Activated naive CD4-positive, alpha-beta T cell treated with anti-CD3 and anti-CD28 coated beads, Interleukin-2, amount 10 ng/mL, durations not matched to agents 7 days and 5 days (primary cell): ENCODE measurements at regions not wholly inside any gene's neighbourhood (a gene's known extent, or its start where the extent isn't known, plus 50 kb on each side); places are given as distances from the start of the nearest gene placed in this dataset.
"Not testable (repeated sequence)": the region's sequence is repeated elsewhere in the genome, so short reads cannot be mapped to it uniquely, and the experiment has no call there.

Source experiments
- CTCF ChIA-PET: fragments of 350-600 bp; sonication (Branson Sonifier 250); formaldehyde crosslinking; loops from one replicate; lab custom pipeline; 2021; ENCODE audit warnings: antibody characterized with exemption; lab: Charles Lee
- DNase-seq: peaks from one replicate; pipeline ENCODE4 v3.0.0-alpha.2; 2020
- H3K27ac Mint-ChIP-seq: one replicate; pipeline ENCODE4 v1.8.0; 2021; ENCODE audit warnings: mild to moderate bottlenecking, moderate library complexity, mixed read lengths
- H3K27me3 Mint-ChIP-seq: one replicate; pipeline ENCODE4 v1.8.0; 2021; ENCODE audit warnings: mild to moderate bottlenecking, mixed read lengths
- H3K36me3 Mint-ChIP-seq: one replicate; pipeline ENCODE4 v1.8.0; 2021; ENCODE audit warnings: mixed read lengths
- H3K4me1 Mint-ChIP-seq: one replicate; pipeline ENCODE4 v1.8.0; 2021; ENCODE audit warnings: mixed read lengths
- H3K4me3 Mint-ChIP-seq: one replicate; pipeline ENCODE4 v1.8.0; 2021; ENCODE audit warnings: mild to moderate bottlenecking, moderate library complexity, mixed read lengths
- H3K9me3 Mint-ChIP-seq: one replicate; pipeline ENCODE4 v1.8.0; 2021; ENCODE audit warnings: mixed read lengths

DNA sequence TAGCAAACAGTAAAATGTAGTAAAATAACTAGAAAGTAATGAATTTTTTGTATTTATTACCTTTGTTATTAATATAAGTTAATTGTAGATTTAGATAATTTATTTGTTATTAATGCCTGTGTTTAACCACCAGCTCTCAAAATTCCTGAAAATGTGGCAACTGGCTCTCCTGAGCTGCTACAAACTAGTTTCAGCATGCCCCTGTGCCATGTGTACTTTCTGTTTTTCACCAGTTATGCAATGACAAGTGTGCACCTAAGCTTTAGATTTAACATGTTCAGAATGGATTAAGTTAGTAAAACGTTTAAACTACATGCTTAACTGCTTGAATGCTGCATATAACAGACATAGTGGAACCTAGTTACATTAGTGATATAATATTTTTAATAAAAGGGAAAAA, 88.1 kb downstream of the POSTN start:
- Mint-ChIP-seq H3K27ac (no peak overlapping the region), H3K27me3 (no peaks in the 10 kb centered on the region), H3K4me3 (no peak overlapping the region), H3K9me3 (no peaks in the 10 kb centered on the region), H3K36me3 (no peaks in the 10 kb centered on the region), H3K4me1 (no peaks in the 10 kb centered on the region)
- no peak for DNase-seq
- CTCF ChIA-PET: no interaction called here

DNA sequence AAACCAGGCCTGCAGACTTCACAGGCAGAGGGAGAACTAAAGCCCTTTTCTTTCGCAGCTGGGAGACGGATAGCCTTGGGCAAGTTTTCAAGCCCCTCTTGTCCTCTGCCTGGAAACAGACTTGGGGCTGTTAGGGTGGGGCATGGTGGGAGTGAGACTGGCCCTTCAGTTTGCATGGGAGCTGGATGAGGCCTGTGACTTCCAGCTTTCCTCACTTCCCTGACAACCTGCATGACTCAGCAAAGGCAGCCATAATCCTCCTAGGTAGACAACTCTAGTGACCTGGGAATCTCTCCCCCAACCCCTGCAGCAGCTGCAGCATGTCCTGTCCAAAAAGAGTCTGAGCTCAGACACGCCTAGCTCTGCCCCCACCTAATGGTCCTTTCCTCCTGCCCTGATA, 93.0 kb downstream of the POSTN start:
- no peaks in the 10 kb centered on the region for H3K9me3 Mint-ChIP-seq
- H3K4me3 Mint-ChIP-seq: no peak overlapping the region
- no peaks in the 10 kb centered on the region for H3K4me1 Mint-ChIP-seq
- CTCF ChIA-PET: no interaction called here
- H3K27ac Mint-ChIP-seq: no peak overlapping the region
- H3K36me3 Mint-ChIP-seq: no peaks in the 10 kb centered on the region
- no peaks in the 10 kb centered on the region for H3K27me3 Mint-ChIP-seq
- DNase-seq: no peak

DNA sequence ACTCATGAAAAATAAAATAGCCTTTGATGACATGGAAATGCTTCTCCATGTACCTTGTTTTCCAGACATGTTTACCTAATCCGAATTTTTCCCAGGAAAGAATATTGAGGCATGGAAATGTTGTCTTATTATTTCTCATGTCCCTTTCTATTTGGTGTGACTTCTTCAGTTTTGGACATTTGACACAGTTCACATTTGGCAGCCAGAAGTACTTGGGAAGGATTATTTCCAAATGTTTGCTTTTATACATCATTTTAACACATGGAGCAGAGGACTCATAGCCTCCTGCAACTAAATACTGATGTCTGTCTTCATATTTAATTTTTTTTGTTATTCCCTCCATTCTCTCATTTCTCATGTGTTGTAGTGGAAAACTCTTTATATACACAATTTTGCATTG, 94.3 kb downstream of the POSTN start:
- H3K9me3 Mint-ChIP-seq: no peaks in the 10 kb centered on the region
- H3K36me3 Mint-ChIP-seq: no peaks in the 10 kb centered on the region
- no peaks in the 10 kb centered on the region for H3K27me3 Mint-ChIP-seq
- no peak overlapping the region for H3K27ac Mint-ChIP-seq
- no peak for DNase-seq
- CTCF ChIA-PET: no interaction called here
- H3K4me1 Mint-ChIP-seq: no peaks in the 10 kb centered on the region
- H3K4me3 Mint-ChIP-seq: no peak overlapping the region

DNA sequence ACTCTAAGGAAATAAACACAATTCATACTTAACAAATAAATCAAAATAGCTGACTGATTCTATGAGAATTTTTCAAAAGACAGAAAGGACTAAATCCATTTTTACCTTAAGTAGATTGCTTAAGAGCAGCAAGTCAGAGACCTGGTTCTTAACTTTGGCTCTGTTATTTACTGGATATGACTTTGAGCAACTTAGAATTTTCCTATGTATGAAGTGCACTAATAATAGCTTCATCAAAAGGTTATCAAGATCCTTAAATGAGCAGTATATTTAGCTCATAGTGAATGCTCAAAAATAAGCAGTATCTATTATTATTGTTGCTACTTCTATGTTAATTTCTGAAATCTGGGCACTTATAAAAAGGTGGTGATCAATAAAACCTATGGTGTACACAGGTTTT, 95.3 kb downstream of the POSTN start:
- Mint-ChIP-seq H3K36me3 (no peaks in the 10 kb centered on the region), H3K4me3 (no peak overlapping the region), H3K9me3 (no peaks in the 10 kb centered on the region), H3K27ac (no peak overlapping the region), H3K27me3 (no peaks in the 10 kb centered on the region), H3K4me1 (no peaks in the 10 kb centered on the region)
- no peak for DNase-seq
- CTCF ChIA-PET: no interaction called here

DNA sequence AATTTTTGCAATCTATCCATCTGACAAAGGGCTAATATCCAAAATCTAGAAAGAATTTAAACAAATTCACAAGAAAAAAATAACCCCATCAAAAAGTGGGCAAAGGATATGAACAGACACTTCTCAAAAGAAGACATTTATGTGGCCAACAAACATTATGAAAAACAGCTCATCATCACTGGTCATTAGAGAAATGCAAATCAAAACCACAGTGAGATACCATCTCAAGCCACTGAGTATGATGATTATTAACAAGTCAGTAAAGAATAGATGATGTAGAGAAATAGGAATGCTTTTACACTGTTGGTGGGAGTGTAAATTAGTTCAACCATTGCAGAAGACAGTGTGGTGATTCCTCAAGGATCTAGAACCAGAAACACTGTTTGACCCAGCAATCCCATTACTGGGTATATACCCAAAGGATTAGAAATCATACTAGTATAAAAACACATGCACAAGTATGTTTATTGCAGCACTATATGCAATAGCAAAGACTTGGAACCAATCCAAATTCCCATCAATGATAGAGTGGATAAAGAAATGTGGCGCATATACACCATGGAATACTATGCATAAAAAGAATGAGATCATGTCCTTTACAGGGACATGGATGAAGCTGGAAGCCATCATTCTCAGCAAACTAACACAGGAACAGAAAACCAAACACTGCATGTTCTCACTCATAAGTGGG, 96.1 kb downstream of the POSTN start:
- H3K36me3 Mint-ChIP-seq, H3K4me3 Mint-ChIP-seq, DNase-seq, CTCF ChIA-PET, H3K4me1 Mint-ChIP-seq, H3K27me3 Mint-ChIP-seq, H3K9me3 Mint-ChIP-seq, H3K27ac Mint-ChIP-seq: not testable (repeated sequence)

DNA sequence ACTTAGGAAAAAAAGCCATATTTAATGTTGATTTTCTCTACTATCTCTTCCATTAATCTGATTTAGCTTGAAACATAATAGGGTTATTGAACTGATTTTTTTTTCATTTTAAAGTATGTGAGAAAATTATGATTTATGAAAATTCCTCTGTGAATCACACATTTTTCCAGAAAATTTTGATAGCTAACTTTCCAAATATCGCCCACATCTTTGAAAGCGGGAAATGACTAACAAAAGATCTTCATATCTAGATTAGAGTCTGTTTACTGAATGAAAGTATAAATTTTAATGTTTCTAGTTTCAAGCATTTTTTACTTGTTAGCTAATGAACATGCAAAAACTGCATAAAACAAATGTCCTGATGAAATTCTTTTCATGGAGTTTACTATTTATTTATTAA, 97.4 kb downstream of the POSTN start:
- Mint-ChIP-seq H3K4me1 (no peaks in the 10 kb centered on the region), H3K9me3 (peaks cover 4% of the 10 kb centered on the region), H3K27me3 (no peaks in the 10 kb centered on the region), H3K4me3 (no peak overlapping the region), H3K27ac (no peak overlapping the region), H3K36me3 (no peaks in the 10 kb centered on the region)
- DNase-seq: no peak
- CTCF ChIA-PET: no interaction called here

DNA sequence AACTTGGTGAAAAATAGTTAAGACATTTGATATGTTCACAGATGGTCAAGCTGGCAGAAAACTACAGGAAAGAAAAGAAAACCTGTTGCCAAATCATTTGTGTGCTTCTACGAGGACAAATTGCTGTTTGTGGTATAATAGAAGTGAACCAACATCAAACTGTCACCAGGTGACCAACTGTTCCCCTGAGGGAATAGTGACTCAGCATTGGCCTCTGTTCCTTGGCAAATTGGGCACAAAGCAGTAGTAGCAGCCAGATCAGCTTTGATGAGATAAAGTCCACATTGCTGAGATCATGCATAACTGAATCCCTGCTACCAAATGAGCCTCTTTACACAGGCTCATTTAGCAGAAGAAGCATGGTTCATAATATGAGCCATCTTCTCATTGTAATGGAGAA, 103.5 kb downstream of the POSTN start:
- no peaks in the 10 kb centered on the region for H3K4me1 Mint-ChIP-seq
- CTCF ChIA-PET: no interaction called here
- H3K9me3 Mint-ChIP-seq: peaks cover 5% of the 10 kb centered on the region
- no peak for DNase-seq
- H3K27me3 Mint-ChIP-seq: no peaks in the 10 kb centered on the region
- H3K4me3 Mint-ChIP-seq: no peak overlapping the region
- H3K36me3 Mint-ChIP-seq: no peaks in the 10 kb centered on the region
- no peak overlapping the region for H3K27ac Mint-ChIP-seq

DNA sequence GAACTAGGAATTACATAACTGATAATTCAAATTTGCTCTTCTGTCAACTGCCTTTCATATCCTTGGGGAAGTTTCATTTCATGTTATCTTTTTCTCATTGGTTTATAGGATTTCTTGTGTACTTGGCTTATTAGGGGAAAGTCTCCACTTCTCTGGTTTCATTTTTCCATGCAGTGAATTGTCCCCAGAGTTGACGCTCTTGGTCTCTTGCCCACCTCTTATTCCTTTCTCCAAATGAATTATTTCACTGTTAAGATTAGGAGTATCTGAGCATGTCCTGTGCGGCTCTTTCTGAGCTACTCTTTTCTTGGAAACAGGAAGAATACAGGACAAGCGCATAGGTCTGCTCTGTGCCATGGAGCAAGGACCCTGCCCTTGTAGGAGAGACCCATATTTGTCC, 104.8 kb downstream of the POSTN start:
- DNase-seq: no peak
- Mint-ChIP-seq H3K4me1 (no peaks in the 10 kb centered on the region), H3K4me3 (no peak overlapping the region), H3K36me3 (no peaks in the 10 kb centered on the region), H3K27ac (no peak overlapping the region), H3K27me3 (no peaks in the 10 kb centered on the region), H3K9me3 (peaks cover 5% of the 10 kb centered on the region)
- CTCF ChIA-PET: no interaction called here

DNA sequence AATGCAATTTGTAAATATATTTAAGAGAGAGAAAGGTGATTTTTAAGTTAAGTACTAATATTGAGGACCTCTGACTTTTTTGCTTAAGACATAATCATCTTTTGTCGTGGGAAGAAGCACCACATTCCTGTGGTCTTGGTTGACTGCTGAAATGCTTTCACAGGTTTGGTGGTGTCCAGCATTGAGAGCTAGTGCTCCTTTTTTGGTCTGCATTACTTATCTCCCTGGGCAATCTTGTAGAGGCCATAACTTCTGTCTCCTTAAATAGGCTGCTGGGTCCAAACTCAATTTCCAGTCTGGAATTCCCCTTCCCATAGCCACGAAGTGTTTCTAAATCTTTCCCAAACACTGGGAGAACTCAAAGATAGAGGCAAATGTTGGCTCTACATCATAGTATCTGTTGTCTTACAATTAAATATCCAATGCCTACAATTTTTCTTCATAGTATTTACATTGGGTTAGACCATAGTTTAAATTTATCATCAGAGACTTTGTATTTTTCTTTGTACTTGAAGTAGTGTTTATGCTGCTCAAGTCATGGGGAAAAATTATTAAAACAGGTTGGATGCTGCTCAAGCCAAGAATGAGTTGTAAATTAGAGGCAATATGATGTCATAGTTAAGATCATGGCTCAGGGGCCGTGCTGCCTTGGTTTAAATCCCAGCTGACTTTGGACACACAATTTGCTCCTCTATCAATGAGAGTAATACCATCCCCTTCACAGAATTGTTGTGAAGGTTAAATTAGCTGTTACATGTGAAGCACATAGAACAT, 105.6 kb downstream of the POSTN start:
- Mint-ChIP-seq H3K4me1 (no peaks in the 10 kb centered on the region), H3K27me3 (no peaks in the 10 kb centered on the region), H3K36me3 (no peaks in the 10 kb centered on the region), H3K4me3 (no peak overlapping the region), H3K9me3 (peaks cover 5% of the 10 kb centered on the region), H3K27ac (no peak overlapping the region)
- CTCF ChIA-PET: no interaction called here
- no peak for DNase-seq

DNA sequence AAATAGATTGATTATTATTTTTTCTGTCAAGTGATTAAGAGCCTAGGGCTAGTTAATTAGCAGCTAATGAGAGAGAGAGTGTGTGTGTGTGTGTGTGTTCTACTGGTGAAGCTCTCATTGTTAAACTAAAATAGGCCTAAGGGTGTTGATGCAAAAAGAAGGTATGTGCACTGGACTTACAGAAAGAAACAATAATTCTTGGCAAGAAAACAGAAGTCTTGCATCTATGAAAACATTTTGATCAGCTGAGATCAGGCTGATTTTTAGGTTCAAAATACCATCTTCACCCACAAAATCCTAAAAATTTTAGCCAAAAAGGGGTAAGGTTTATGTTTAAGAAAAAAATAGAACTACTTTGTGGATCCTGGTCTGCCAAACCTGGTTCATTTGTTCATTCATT, 106.5 kb downstream of the POSTN start:
- no peak for DNase-seq
- H3K36me3 Mint-ChIP-seq: no peaks in the 10 kb centered on the region
- CTCF ChIA-PET: no interaction called here
- no peak overlapping the region for H3K4me3 Mint-ChIP-seq
- H3K27me3 Mint-ChIP-seq: no peaks in the 10 kb centered on the region
- H3K9me3 Mint-ChIP-seq: peaks cover 5% of the 10 kb centered on the region
- H3K4me1 Mint-ChIP-seq: no peaks in the 10 kb centered on the region
- no peak overlapping the region for H3K27ac Mint-ChIP-seq

DNA sequence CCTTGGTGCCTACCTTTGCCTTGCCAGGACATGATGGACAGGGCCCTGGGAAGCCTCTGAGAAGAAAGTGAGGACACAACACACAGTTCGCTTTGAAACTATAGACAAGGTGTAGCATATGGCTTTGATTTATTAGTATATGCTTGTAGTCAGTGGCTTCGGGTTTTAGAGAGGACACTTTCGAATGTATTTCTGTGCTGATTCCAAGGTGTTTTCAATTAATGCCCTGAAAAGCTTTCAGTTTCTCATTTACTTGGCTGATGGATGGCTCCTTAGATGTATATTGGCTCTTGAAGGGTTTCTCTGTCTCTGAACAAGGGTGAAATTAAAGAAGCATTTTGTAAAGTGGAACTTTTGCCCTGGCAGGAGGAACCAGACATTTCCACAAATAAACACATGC, 106.9 kb downstream of the POSTN start:
- H3K27ac Mint-ChIP-seq: no peak overlapping the region
- no peaks in the 10 kb centered on the region for H3K4me1 Mint-ChIP-seq
- H3K36me3 Mint-ChIP-seq: no peaks in the 10 kb centered on the region
- no peak for DNase-seq
- no peak overlapping the region for H3K4me3 Mint-ChIP-seq
- H3K27me3 Mint-ChIP-seq: no peaks in the 10 kb centered on the region
- H3K9me3 Mint-ChIP-seq: peaks cover 5% of the 10 kb centered on the region
- CTCF ChIA-PET: no interaction called here

DNA sequence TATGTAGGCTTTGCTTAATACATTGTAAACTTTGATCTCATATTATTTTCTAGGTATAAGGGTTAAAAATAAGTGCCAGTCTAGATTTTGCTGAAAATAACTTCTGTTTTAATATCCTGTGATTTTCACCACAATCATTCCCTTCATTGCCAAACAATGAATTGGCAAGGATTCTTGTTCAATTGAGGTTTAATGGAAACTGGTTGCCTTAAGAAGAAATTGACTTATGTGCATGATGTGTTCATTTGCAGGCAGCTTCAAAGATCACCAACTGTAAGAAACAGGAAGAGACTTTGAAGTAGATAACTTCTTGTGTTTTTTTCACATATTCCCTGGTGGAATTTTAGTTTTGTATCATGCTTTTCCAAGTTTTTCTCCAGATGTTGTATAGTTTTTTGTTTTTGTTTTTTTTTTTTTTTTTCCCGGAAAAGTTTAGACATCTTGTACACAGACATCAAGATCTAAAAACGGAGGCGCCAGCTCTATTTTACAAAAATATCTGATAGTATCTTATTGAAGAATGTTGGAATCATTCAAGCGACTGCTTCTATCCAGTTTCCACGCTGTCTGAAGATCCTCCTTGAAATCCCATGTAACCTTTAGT, 108.3 kb downstream of the POSTN start:
- Mint-ChIP-seq H3K36me3 (no peaks in the 10 kb centered on the region), H3K27me3 (no peaks in the 10 kb centered on the region), H3K4me3 (no peak overlapping the region), H3K4me1 (no peaks in the 10 kb centered on the region), H3K9me3 (no peaks in the 10 kb centered on the region), H3K27ac (no peak overlapping the region)
- CTCF ChIA-PET: no interaction called here
- no peak for DNase-seq

DNA sequence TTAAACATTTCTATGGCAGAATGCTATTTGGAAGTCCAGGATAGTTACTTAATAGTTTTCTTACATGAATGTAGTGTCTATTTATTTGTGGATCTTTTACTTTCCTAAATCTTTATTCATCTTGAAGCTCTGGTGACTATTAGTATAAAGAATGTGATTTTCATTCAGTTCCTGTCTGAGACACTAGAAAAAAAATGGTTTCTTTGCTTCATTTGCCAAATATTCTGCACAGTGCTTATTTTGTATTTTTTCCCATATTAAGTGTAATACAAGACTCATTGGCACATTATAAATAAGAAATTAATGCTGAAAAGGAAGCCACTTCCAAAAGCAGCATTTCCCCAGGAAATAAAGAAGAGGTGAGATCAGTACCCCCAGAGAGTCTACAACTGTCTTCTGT, 109.8 kb downstream of the POSTN start:
- Mint-ChIP-seq H3K27me3 (no peaks in the 10 kb centered on the region), H3K9me3 (no peaks in the 10 kb centered on the region), H3K36me3 (no peaks in the 10 kb centered on the region), H3K4me1 (no peaks in the 10 kb centered on the region), H3K4me3 (no peak overlapping the region), H3K27ac (no peak overlapping the region)
- CTCF ChIA-PET: no interaction called here
- DNase-seq: no peak

DNA sequence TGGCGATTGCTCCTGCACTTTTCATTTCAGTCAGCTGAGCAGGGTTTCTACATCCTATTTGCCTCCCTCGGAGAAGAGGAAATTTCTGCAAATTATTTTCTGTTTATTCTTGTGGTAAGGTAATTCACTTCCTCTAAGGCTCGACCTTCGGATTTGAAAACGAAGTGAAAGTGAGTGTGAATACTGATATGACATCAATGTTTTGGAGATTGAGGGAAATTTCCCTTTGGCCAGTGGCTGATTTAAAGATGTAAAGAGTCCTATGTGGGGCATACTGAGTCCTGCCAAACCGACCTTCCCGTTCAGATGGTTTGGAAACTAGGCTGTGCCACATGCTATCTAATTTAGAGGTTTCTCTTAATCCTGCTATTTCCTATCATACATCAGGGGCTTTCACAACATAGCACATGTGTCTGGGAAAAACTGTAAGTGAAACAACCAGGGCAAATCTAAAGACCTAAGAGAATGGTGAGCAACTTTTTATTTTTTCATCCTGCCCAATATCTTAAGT, 112.3 kb downstream of the POSTN start:
- H3K4me3 Mint-ChIP-seq: no peak overlapping the region
- H3K36me3 Mint-ChIP-seq: no peaks in the 10 kb centered on the region
- no peaks in the 10 kb centered on the region for H3K4me1 Mint-ChIP-seq
- no peak for DNase-seq
- CTCF ChIA-PET: no interaction called here
- no peak overlapping the region for H3K27ac Mint-ChIP-seq
- H3K9me3 Mint-ChIP-seq: no peaks in the 10 kb centered on the region
- H3K27me3 Mint-ChIP-seq: no peaks in the 10 kb centered on the region

DNA sequence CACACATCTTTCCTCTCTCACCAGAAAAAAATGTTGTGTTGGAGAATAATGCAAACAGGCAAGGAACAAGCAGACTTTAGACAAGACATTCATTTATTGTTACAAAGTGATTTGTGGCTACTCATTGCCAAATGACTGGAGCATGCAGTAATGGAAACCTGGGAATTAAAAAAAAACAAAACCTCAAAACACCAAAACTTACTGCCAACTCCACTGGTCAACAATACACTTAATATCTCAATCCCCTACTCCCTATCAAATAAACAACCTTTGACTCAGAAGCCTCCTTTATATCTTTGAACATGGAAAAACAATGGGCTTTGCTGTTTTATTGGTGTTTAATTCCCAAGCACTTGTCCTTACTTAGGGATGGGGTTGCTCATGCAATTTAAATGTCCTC, 112.8 kb downstream of the POSTN start:
- no peak overlapping the region for H3K27ac Mint-ChIP-seq
- CTCF ChIA-PET: no interaction called here
- no peak for DNase-seq
- no peaks in the 10 kb centered on the region for H3K27me3 Mint-ChIP-seq
- H3K9me3 Mint-ChIP-seq: no peaks in the 10 kb centered on the region
- no peaks in the 10 kb centered on the region for H3K36me3 Mint-ChIP-seq
- H3K4me1 Mint-ChIP-seq: no peaks in the 10 kb centered on the region
- H3K4me3 Mint-ChIP-seq: no peak overlapping the region
